GM18517 (cell line): ENCODE measurements at regions not wholly inside any gene's neighbourhood (a gene's known extent, or its start where the extent isn't known, plus 50 kb on each side); places are given as distances from the start of the nearest gene placed in this dataset.

ENCODE experiments used
- ATAC-seq: cut with Tn5 transposase; IDR thresholded peaks from one replicate; pipeline ENCODE4 v1.9.1; 2021; ENCODE audit warnings: mild to moderate bottlenecking, moderate library complexity; ENCODE audit not compliant: unreplicated experiment

DNA sequence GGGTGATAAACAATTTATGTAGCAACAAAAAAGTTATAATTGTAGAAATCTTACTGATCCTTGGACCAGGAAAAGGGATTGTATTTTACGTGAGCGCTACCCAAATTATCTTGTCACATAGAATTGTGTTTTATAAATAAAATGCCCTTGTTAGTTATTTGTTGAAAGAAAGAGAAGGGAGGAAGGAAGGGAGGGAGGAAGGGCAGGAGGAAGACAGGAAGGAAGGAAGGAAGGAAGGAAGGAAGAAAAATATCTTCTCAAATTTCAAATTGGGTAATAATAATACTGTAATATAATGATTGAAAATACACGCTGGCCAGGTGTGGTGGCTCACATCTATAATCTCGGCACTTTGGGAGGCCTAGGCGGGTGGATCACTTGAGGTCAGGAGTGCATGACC lies 206.2 kb upstream of the TLL1 start:
- ATAC-seq = no peak

DNA sequence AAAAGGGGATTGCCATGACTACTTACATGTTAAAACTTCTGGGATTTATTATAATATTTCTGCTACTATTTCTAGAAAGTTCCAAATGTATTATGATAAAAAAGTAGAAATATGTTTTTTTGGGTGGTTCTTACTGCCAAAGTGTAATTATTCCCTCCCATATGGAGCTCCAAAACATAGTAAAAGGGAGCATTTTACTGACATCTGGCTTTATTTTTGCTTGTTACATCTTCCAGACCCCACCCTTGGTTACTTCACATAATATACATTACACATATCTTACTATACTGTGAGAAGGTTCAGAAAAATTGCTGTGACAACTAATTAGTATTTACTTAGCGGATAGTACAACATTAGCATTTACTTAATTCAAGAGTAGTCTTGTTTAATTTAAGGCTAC lies 205.1 kb upstream of the TLL1 start:
- ATAC-seq = no peak

DNA sequence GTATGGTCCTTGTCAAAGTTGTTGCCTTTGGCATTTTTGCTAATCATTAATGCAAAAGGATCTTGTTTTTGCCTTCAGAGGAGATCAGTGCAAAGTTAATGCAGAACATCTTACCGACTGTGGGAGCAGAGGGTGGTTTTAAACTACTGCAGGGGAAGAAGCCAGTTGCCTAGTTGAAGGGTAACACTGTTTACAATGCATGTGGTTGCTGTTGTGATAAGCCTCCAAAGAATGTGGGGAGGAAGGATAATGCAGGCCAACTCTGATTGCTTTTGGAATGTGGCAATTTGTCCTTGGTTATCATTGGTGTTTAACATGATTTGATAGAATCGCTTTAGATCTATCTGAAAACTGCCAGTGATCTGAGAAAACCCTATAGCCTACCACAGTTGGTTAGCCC lies 204.3 kb upstream of the TLL1 start:
- ATAC-seq = no peak

DNA sequence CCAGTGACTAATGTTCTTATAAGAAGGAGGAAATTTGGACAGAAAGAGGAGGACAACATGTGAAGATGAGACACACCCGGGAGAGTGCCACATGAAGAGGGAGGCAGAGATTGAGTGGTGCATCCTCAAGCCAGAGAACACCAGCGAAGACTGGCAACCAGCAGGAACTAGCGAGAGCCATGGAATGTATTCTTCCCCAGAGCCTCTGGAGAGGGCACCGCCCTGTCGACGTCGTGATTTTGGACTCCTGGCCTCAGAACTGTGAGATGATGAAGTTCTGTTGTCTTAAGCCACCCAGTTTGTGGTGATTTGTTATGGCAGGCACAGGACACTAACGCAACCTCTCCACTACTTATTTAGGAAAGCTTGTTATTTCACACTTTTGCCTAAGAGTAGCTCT lies 196.0 kb upstream of the TLL1 start:
- no peak for ATAC-seq

DNA sequence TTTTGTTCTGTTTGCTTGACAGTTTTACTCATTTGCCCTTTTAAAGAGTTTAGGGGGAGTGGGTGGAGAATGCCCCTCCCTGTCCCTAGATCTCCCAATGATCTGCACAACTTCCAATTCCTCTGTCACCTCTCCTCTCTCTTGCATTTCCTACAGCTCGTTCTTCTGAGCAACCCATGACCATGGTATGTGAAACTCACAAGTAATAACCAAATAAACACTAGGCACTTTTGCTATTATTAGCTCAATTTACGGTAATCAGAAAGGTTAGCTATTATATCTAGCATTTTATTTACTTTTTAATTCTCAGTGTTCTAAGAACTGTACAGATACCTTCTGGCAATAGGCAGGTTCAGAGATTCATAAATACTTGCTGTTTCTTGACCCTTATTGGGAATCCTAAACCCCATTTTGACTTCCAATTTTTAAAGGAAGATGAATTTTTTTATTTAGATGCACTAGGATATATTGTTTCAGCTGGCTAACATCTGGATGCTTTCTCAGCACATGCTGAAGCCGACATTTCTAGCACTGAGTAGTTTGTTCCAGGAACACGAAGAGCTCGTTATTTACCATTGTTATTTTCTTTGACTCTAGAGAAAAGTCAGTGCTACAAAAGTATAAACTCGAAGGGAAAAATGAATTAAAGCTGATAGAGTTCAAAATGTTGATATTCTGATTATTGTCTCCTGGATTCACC lies 194.7 kb upstream of the TLL1 start:
- ATAC-seq = no peak

DNA sequence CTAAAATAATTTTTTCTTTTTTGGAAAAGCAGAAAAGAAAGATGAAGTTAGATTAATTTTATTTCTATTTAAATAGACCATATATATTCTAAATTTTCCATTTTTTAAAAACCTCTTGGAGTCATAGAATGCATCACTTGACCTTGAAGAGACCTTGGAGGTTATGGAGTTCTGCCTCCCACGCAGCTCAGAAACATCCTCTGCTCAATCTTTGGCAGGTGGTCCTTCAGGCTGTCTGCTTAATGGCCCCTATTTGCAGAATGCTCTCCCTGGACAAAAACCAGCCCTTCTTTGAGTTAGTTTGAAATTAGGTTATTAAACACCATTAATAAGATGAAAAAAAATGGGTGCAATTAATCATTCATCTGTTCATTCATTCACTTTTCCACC lies 194.1 kb upstream of the TLL1 start:
- no peak for ATAC-seq

DNA sequence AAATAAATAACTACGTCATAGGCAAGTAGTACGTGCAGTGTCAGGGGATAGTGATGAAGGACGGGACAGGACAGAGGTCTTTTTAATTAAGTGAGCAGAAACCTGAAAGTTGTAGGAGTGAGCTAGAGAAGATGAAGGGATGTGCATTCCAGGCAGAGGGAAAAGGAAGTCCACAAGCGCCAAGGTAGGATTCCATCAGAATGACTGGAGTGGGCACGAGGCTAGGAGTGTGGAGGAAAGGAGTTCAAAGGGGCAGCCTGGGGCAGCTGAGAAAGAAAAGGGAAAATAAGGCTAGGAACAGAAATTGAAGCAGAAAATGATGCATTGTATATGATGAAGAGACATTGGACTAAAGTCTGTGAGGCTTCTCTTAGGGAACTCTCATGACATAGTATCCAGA lies 192.2 kb upstream of the TLL1 start:
- no peak for ATAC-seq

DNA sequence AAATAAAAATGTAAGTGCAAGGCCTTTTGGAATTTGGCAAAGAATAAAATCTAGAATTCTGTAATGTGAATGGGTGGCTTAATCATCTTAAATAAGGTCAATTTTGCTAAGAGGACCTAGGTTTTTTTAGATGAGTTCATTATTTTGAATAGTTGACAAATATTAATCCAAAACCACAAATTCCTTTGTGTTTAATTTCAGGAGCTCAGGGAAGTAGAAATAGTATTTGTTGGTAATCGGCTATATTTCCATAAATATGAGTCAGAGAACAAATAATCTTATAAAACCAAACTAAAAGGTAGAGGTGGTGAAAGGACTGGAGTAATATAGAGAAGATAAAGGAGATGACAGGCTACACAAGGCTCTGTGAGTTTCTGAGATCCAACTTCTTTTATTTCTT lies 190.4 kb upstream of the TLL1 start:
- no peak for ATAC-seq

DNA sequence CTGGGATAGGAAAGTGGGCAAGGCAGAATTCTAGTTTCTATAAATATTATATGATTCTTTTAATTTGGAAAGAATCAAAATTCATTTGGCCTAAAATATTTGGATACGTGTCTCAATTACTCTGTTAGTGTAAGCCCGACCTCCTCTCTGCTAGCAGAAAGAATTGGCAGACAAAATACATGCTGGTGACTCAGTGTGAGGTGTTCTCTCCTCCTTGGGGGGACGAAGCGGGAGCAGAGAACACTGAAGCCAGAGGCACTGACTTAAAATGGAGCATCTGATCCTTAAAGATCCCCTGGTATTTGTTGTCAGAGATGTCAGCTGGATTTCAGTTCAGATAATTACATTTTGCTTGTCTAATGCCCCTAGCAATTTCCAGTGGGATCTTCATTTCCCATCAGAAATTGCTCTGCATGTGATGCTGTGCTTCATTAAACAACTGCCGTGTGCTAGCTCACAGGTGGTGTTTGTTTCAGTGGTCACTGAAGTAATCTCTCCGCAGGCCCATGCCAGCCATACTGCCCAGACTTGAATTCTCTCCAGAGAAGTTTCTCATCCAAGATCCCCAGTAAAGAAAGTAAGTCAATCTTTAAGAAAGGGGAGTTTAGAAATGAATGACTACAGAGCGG lies 188.7 kb upstream of the TLL1 start:
- ATAC-seq = no peak

DNA sequence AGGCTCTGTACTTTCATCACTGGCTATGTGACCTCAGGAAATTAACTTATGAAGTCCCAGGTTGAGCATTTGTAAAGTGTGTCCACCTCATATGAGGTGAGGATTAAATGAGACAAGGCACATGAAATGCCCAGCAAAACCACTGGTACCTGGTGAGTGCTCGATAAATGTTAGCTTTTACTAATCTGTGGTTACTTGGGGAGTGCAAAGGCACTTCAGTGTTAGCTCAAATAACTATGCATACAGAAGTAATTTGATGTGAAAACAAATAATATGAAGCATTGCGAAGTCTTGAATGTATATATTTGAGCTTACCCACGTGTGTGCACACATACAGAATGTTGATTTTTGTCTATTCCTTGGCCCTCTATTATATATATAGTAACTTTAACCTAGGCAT lies 186.3 kb upstream of the TLL1 start:
- ATAC-seq = no peak

DNA sequence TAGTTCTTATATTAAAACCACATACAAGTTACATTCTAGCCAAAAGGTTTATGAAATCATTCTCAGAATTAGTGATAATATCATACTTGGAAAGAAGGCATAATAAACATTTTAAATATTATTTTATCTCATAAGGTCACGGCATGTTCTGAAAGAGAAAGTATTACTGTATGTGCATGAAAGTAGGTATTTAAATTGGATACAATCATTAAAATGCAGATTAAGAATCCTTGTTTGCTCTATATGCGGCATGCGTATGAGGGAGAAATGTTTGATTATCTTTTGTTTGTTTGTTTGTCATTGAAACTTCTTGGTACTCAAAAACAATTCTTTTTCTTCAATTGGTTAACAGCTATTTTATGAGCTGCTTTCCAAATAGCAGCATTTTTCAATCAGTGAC lies 183.9 kb upstream of the TLL1 start:
- no peak for ATAC-seq

DNA sequence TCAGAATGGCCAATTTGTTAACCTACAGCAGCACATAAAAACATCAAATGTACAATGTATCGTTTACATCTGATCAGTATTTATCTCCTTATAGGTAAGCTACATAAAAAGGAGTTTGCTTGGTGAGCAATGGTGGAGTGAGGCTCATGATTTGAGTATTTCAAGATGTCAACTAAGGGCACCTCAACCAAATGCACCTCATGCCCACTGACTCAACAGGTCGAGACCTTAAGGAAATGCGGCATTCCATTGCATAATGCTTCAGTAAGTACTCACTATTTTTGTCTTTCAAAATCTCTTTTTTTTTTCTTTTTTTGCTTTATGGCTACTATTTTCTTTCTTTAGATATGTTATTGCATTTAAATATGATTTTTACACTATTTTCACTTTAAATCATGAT lies 181.0 kb upstream of the TLL1 start:
- ATAC-seq = no peak

DNA sequence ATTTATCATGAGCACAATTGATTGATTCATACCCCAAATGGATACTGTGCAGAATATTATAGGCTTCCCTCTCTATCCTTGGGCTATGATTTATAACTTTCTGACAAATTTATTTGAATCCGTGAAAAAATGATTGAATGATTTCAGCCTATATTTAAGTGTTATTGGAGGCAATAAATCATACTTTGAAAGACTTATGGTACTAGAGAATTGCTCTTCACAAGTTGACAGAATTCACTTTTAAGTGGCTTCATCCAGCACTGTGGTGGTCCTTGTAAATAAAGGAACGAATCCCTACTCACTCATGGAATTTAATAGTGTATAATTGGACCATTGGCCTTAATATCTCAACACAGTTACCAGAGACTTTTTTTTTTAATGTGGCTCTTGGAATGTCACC lies 174.8 kb upstream of the TLL1 start:
- no peak for ATAC-seq

DNA sequence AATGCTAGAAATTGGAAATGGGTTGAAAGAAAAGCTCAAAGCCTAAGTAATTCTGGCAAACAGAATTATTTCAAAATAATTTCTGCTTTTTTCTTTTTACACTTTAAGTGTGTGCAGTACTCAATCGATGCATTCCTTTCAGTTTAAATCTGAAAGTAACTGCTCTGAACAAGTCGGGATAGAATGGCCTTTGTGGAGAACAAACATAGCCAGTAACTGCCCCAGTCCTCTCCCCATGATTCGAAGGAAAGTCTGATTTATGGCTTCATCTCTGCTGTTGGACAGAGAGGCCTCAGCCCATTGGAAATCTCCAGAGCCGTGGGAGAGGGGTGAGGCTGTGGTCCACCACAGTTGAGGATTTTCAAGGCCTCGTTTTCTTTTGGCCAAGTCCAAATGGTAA lies 174.0 kb upstream of the TLL1 start:
- no peak for ATAC-seq

DNA sequence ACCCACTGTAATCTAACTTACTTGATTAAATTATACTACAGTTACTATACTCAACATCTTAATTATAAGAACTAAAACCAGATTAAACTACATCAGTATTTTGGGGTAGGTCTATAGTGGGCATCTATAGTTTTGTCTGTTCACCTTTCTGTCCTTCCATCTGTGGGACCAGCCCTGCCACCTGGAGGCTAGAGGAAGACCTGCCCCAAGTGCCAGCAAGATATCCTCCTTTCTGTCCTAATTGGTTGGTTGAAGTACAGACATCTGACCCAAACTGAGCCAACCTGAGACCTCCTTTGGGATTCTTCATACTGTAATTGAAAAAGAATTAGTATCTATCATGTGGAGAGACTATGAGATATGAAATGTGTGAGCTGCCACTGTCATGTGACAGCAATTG lies 172.2 kb upstream of the TLL1 start:
- no peak for ATAC-seq

DNA sequence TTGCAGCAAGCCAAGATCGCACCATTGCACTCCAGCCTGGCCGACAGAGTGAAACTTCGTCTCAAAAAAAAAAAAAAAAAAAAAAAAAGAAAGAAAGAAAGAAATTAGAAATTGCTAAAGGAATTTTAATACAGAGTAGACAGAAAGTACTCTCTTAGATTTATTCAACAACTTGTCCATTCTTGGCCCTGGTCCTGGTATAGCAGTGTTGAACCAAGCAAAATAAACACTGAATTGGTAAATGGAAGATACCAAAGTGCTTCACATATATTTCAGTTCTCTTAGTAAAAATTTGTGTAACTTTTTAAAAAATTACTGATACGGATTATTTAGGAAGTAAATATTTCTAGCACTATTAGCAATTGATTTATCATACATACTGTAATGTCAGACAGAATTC lies 165.9 kb upstream of the TLL1 start:
- ATAC-seq = no peak

DNA sequence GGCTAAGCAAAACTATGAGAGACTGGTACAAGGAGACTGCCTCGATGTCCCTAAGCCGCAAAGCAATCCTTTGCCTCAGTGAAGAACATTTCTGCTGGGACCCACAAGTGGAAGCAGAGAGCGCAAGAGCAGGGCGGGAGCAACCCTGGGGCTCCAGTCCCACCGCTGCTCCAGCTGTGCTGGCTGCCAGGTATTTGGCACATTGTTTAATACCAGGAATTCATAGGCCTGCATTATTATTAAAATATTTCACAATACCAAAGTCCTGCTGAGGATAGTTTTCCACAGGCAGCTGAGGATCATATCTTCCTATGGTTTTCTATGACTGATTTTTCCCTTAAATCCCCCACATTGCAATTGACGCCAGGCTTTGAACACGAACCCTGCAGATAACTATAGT lies 163.5 kb upstream of the TLL1 start:
- no peak for ATAC-seq

DNA sequence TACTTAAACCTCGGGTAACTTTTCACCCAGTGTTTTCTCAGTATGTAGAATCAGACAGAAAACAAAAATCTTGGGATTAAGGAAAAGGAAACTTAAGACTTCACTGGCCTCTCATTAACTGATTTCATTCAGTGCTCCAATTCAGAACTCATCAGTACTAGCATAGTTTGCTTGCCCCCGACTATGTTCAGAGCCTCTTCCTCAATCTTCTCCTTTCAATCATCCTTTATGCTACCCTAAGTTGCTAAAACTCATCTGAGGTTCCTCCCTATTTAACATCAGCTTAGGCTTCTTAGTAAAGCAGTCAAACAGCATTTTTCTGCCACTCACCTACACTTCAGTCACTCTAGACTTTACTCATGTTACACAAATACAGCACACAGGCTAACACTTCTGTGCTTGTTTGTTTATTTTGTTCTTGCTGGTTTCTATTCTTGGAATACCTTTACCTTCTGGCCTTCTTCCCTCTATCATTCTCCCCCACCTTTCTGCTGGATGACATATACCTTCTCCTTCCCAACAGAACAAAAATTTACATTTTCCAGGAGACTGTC lies 163.0 kb upstream of the TLL1 start:
- ATAC-seq = no peak

DNA sequence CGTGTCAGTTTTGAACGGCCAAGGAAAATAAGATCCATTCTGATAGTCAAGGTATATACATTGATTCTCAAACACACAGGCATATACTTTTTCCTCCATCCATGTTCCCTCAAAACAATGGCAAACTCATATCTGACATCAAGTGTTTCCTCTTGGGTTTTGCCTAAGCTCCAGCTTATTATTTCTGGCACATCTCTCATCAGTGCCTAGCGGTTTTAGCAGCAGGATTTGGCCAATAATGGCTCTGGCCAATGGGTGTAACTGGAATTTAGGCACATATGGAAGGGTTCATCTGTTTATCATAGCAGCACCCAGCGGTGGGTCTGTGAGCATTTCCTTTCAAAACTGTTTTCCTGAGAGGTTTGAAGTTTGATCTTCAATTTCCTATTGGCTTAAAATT lies 161.6 kb upstream of the TLL1 start:
- no peak for ATAC-seq

DNA sequence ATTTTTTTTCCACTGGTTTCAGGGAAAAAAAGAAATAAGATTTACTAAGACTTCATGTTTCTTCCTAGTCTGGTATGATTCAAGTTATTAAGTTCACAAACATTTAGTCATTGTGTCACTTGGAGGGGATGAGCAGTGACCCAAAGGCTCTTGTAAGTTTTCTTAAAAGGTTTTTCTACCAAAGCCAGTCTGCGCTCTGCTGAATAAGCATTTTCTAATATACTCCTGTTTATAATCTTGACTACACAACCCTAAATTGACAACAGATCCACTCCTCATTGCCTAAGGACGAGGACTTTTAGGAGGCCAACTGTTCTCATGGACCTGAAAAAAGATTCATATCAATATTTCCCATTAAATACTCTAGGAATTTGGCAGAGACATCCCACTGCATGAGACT lies 161.1 kb upstream of the TLL1 start:
- no peak for ATAC-seq

DNA sequence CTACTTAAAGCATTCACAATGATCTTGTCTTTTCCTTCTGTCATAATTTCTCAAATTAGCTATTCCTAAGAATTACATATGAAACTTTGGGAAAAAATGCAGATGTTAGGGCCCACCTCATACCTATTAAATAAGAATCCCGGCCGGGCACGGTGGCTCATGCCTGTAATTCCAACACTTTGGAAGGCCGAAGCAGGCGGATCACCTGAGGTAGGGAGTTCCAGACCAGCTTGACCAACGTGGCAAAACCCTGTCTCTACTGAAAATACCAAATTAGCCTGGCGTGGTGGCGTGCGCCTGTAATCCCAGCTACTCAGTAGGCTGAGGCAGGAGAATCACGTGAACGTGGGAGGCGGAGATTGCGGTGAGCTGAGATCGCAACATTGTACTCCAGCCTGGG lies 158.4 kb upstream of the TLL1 start:
- ATAC-seq = no peak

DNA sequence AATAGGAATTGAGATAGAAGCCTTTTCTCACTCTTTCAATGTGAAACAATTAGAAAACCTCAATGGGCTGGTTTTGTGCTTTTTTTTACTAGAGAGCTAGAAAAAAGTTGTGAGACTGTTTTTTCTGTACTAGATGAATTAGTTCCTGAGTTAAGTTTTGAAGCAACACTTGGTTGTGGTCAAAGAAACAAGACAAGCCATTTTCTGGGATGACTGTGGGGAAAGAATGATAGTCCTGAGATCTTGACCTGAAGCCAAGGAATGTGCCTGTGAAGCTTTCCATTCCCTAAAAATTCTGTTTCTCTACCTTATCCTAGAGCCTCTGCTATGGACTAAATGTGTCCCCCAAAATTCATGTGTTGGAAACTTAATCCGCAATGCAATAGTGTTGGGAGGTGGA lies 157.8 kb upstream of the TLL1 start:
- no peak for ATAC-seq

DNA sequence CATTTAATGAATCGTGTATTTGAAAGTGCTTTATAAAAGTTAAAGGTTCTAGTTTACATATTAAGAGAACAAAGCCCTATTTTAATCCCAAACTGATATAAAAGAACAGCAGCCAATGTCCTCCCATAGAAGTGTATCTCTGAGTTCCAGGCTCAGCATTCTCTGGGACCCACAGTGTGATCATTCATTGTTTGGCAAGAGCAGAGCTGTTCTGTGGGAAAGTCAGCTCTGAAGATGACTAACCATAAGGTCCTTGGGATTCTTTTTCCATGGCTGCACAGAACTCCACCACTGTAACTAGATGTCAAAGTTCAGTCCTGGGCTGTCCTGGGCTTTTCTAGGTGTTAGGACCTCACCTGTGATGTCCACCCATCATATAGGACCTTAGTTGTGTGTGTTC lies 157.0 kb upstream of the TLL1 start:
- ATAC-seq = no peak
